ENCODE measurements at regions not wholly inside any gene's neighbourhood (a gene's known extent, or its start where the extent isn't known, plus 50 kb on each side); places are given as distances from the start of the nearest gene placed in this dataset.

- H3K4me3 Mint-ChIP-seq (ENCODE audit: low read depth) = no peak overlapping the region
Observed at GRCh38 chr3:112412494-112412893, 79.5 kb downstream of the CD200 start.

GRCh38 chr3:112413074-112413473, 80.1 kb downstream of the CD200 start:
- H3K27ac Mint-ChIP-seq = no peak overlapping the region
- intact Hi-C loops (cut with micrococcal nuclease) = no loop called here

More at GRCh38 chr3:112412494-112412893, 79.5 kb downstream of the CD200 start:
- peaks cover 8% of the 10 kb centered on the region for H3K9me3 Mint-ChIP-seq
- intact Hi-C loops (cut with micrococcal nuclease) = loop anchor here (1.0 kb wide), 1 partner anchor 48 kb away; no protein-coding TSS in a partner anchor
- DNase-seq (ENCODE audit: low spot score) = no peak
- H3K27me3 Mint-ChIP-seq (ENCODE audit: low read depth) = peaks cover 6% of the 10 kb centered on the region
- H3K36me3 Mint-ChIP-seq (ENCODE audit: low read depth) = no peaks in the 10 kb centered on the region
- H3K4me1 Mint-ChIP-seq (ENCODE audit: low read depth) = peaks cover 23% of the 10 kb centered on the region
- H3K27ac Mint-ChIP-seq = no peak overlapping the region

GRCh38 chr3:112413722-112414121, 80.8 kb downstream of the CD200 start:
- Mint-ChIP-seq H3K9me3 (peaks cover 8% of the 10 kb centered on the region), H3K4me1 (ENCODE audit: low read depth) (peaks cover 12% of the 10 kb centered on the region), H3K36me3 (ENCODE audit: low read depth) (no peaks in the 10 kb centered on the region), H3K4me3 (ENCODE audit: low read depth) (no peak overlapping the region), H3K27ac (no peak overlapping the region), H3K27me3 (ENCODE audit: low read depth) (peaks cover 6% of the 10 kb centered on the region)
- DNase-seq (ENCODE audit: low spot score) = no peak
- intact Hi-C loops (cut with micrococcal nuclease) = no loop called here

More at GRCh38 chr3:112413074-112413473, 80.1 kb downstream of the CD200 start:
- peaks cover 17% of the 10 kb centered on the region for H3K4me1 Mint-ChIP-seq (ENCODE audit: low read depth)
- no peak overlapping the region for H3K4me3 Mint-ChIP-seq (ENCODE audit: low read depth)
- H3K36me3 Mint-ChIP-seq (ENCODE audit: low read depth) = no peaks in the 10 kb centered on the region
- no peak for DNase-seq (ENCODE audit: low spot score)
- peaks cover 8% of the 10 kb centered on the region for H3K9me3 Mint-ChIP-seq
- H3K27me3 Mint-ChIP-seq (ENCODE audit: low read depth) = peaks cover 6% of the 10 kb centered on the region

Data from activated T-helper 2 cell treated with anti-CD3 and anti-CD28 coated beads, Interferon-gamma antibody, Interleukin-2, Interleukin-4, amounts not matched to agents 10 μg/mL and 5 μg/mL and 100 μg/mL, durations not matched to agents 14 hours and 24 hours and 36 hours (primary cell).